Hepatocyte (in vitro differentiated cells): ENCODE measurements at regions not wholly inside any gene's neighbourhood (a gene's known extent, or its start where the extent isn't known, plus 50 kb on each side); places are given as distances from the start of the nearest gene placed in this dataset.

Experiments
- DNase-seq: peaks from one replicate; pipeline ENCODE4 v3.0.0-alpha.2; 2016; ENCODE audit warnings: low spot score
- H2AFZ ChIP-seq: fragments of 200-600 bp; sonication (generic); 2 replicates; pipeline ENCODE4 v1.6.0; 2016; ENCODE audit warnings: antibody characterized with exemption, mild to moderate bottlenecking
- H3K27ac ChIP-seq: fragments of 200-600 bp; sonication (generic); 2 replicates; pipeline ENCODE4 v1.5.1; 2016; ENCODE audit warnings: mild to moderate bottlenecking
- H3K27me3 ChIP-seq: fragments of 200-600 bp; sonication (generic); 2 replicates; pipeline ENCODE4 v1.6.1; 2016
- H3K36me3 ChIP-seq: fragments of 200-600 bp; sonication (generic); replicated peaks from 2 replicates; pipeline ENCODE4 v1.5.1; 2016; ENCODE audit warnings: low read depth; ENCODE audit not compliant: insufficient read depth
- H3K4me1 ChIP-seq: fragments of 200-600 bp; sonication (generic); 2 replicates; pipeline ENCODE4 v1.5.1; 2016; ENCODE audit warnings: mild to moderate bottlenecking, moderate library complexity; ENCODE audit not compliant: insufficient read depth
- H3K4me2 ChIP-seq: fragments of 200-600 bp; sonication (generic); 2 replicates; pipeline ENCODE4 v1.6.0; 2016
- H3K4me3 ChIP-seq: fragments of 200-600 bp; sonication (generic); 2 replicates; pipeline ENCODE4 v1.5.1; 2016; ENCODE audit warnings: mild to moderate bottlenecking
- H3K79me2 ChIP-seq: fragments of 200-600 bp; sonication (generic); 2 replicates; pipeline ENCODE4 v1.6.0; 2017; ENCODE audit warnings: mild to moderate bottlenecking
- H3K9me2 ChIP-seq: fragments of 200-600 bp; sonication (generic); replicated peaks from 2 replicates; pipeline ENCODE4 v1.6.0; 2017; ENCODE audit warnings: mild to moderate bottlenecking; ENCODE audit not compliant: insufficient read depth
- H3K9me3 ChIP-seq: fragments of 200-600 bp; sonication (generic); 2 replicates; pipeline ENCODE4 v1.5.1; 2016; ENCODE audit warnings: low read depth, mild to moderate bottlenecking
- H4K20me1 ChIP-seq: fragments of 200-600 bp; sonication (generic); 2 replicates; pipeline ENCODE4 v1.6.0; 2016; ENCODE audit warnings: mild to moderate bottlenecking; ENCODE audit not compliant: insufficient read depth, poor library complexity, severe bottlenecking
- CTCF ChIP-seq: fragments of 200-600 bp; sonication (generic); IDR thresholded peaks from 2 replicates; pipeline ENCODE4 v1.5.1; 2016; ENCODE audit warnings: antibody characterized with exemption, mild to moderate bottlenecking; ENCODE audit not compliant: poor library complexity
- EZH2 ChIP-seq: fragments of 200-600 bp; sonication (generic); IDR thresholded peaks from 2 replicates; pipeline ENCODE4 v1.6.1; 2016; ENCODE audit warnings: antibody characterized with exemption, mild to moderate bottlenecking, borderline replicate concordance
- EZH2phosphoT487 ChIP-seq: fragments of 200-600 bp; sonication (generic); IDR thresholded peaks from one replicate; pipeline ENCODE4 v1.6.1; 2018; ENCODE audit warnings: antibody characterized with exemption, mild to moderate bottlenecking, low read depth, moderate library complexity; ENCODE audit not compliant: unreplicated experiment, severe bottlenecking
- WGBS: methylation state at CpG from one replicate; pipeline ENCODE4 v1.1.6; 2016; ENCODE audit warnings: low lambda C conversion rate; ENCODE audit errors: missing lambda C conversion rate; 5-methylcytosine and 5-hydroxymethylcytosine counted together

GRCh38 chr5:3925022-3925421 is 329.4 kb downstream of the IRX1 start:
- H3K36me3 ChIP-seq = no peaks in the 10 kb centered on the region
- no peak overlapping the region for H3K27ac ChIP-seq
- 82% methylated on average over 7 of the region's 7 CpGs for WGBS
- H3K9me2 ChIP-seq = no peaks in the 10 kb centered on the region
- no peaks in the 10 kb centered on the region for H4K20me1 ChIP-seq
- no peaks in the 10 kb centered on the region for H3K4me1 ChIP-seq
- TF ChIP-seq CTCF (no peak), EZH2phosphoT487 (no peak), EZH2 (no peak)
- no peak overlapping the region for H3K4me3 ChIP-seq
- no peak for DNase-seq
- no peaks in the 10 kb centered on the region for H3K27me3 ChIP-seq
- no peak overlapping the region for H2AFZ ChIP-seq
- H3K9me3 ChIP-seq = no peaks in the 10 kb centered on the region
- no peaks in the 10 kb centered on the region for H3K79me2 ChIP-seq
- no peak overlapping the region for H3K4me2 ChIP-seq

- TF ChIP-seq EZH2 (no peak), EZH2phosphoT487 (no peak), CTCF (no peak)
- no peaks in the 10 kb centered on the region for H3K9me3 ChIP-seq
- H3K9me2 ChIP-seq = no peaks in the 10 kb centered on the region
- no peak overlapping the region for H3K4me2 ChIP-seq
- H2AFZ ChIP-seq = no peak overlapping the region
- no peak overlapping the region for H3K4me3 ChIP-seq
- no peaks in the 10 kb centered on the region for H3K79me2 ChIP-seq
- WGBS = 71% methylated on average over 8 of the region's 8 CpGs
- no peak for DNase-seq
- H3K4me1 ChIP-seq = no peaks in the 10 kb centered on the region
- H3K36me3 ChIP-seq = no peaks in the 10 kb centered on the region
- H3K27ac ChIP-seq = no peak overlapping the region
- H4K20me1 ChIP-seq = no peaks in the 10 kb centered on the region
- no peaks in the 10 kb centered on the region for H3K27me3 ChIP-seq
These were observed 330.3 kb downstream of the IRX1 start for GRCh38 chr5:3925935-3926334.

GRCh38 chr5:3929799-3930198 is 334.2 kb downstream of the IRX1 start:
- H3K36me3 ChIP-seq = no peaks in the 10 kb centered on the region
- H3K27ac ChIP-seq = no peak overlapping the region
- no peaks in the 10 kb centered on the region for H3K9me3 ChIP-seq
- no peak for TF ChIP-seq EZH2
- TF ChIP-seq EZH2phosphoT487 = no peak
- no peak for TF ChIP-seq CTCF
- H3K4me2 ChIP-seq = no peak overlapping the region
- H3K4me1 ChIP-seq = no peaks in the 10 kb centered on the region
- DNase-seq = no peak
- no peaks in the 10 kb centered on the region for H3K27me3 ChIP-seq
- H3K4me3 ChIP-seq = no peak overlapping the region
- no peaks in the 10 kb centered on the region for H3K79me2 ChIP-seq
- WGBS = 81% methylated on average over 6 of the region's 6 CpGs
- no peak overlapping the region for H2AFZ ChIP-seq
- no peaks in the 10 kb centered on the region for H4K20me1 ChIP-seq
- H3K9me2 ChIP-seq = no peaks in the 10 kb centered on the region

- Histone ChIP-seq H3K27me3 (no peaks in the 10 kb centered on the region), H3K4me2 (no peak overlapping the region), H2AFZ (no peak overlapping the region), H3K36me3 (no peaks in the 10 kb centered on the region), H3K9me2 (no peaks in the 10 kb centered on the region), H3K4me3 (no peak overlapping the region), H3K4me1 (no peaks in the 10 kb centered on the region), H3K79me2 (no peaks in the 10 kb centered on the region), H3K27ac (no peak overlapping the region), H3K9me3 (no peaks in the 10 kb centered on the region), H4K20me1 (no peaks in the 10 kb centered on the region)
- TF ChIP-seq CTCF (no peak), EZH2 (no peak), EZH2phosphoT487 (no peak)
- WGBS = 91% methylated on average over 17 of the region's 17 CpGs
- DNase-seq = no peak
These were observed 336.3 kb downstream of the IRX1 start for GRCh38 chr5:3931976-3932375.
